Epithelial cell of prostate (primary cell): ENCODE measurements at regions not wholly inside any gene's neighbourhood (a gene's known extent, or its start where the extent isn't known, plus 50 kb on each side); places are given as distances from the start of the nearest gene placed in this dataset.

Source experiments
- DNase-seq: peaks from one replicate; pipeline ENCODE4 v3.0.0-alpha.2; 2011; ENCODE audit warnings: low read depth, low spot score
- H3K27ac ChIP-seq: fragments of 450-650 bp; 2 replicates; pipeline ENCODE4 v1.5.1; 2017; ENCODE audit warnings: mild to moderate bottlenecking

- no peak for DNase-seq
- H3K27ac ChIP-seq: no peak overlapping the region
Measured at GRCh38 chr14:97221572-97222285, 424.5 kb downstream of the VRK1 start.

DNA sequence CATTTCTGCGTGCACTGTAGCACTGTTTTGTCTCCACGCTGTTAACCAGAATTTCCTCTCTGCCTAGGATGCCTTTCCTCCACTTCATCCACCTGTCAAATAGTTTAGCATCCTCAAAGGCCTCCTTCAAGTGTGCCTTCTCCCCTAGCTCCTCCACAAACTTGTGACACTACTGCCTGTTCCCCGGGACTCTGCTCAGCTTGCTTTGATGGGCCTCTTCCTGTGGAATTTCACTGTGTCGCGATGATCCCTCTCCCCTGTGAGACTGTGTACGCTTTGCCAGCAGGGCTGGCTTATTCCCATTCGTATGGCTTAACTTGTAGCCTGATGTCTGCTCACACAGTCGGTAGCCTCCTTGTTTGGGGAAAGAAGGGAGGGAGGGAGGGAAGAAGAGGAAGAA lies 426.8 kb downstream of the VRK1 start:
- no peak for DNase-seq

GRCh38 chr14:97230051-97230450 lies 432.9 kb downstream of the VRK1 start:
- no peak overlapping the region for H3K27ac ChIP-seq
- DNase-seq: no peak

More for the DNA sequence above, 426.8 kb downstream of the VRK1 start:
- no peak overlapping the region for H3K27ac ChIP-seq

- no peak for DNase-seq
Measured at GRCh38 chr14:97233319-97233985, 436.3 kb downstream of the VRK1 start.

DNA sequence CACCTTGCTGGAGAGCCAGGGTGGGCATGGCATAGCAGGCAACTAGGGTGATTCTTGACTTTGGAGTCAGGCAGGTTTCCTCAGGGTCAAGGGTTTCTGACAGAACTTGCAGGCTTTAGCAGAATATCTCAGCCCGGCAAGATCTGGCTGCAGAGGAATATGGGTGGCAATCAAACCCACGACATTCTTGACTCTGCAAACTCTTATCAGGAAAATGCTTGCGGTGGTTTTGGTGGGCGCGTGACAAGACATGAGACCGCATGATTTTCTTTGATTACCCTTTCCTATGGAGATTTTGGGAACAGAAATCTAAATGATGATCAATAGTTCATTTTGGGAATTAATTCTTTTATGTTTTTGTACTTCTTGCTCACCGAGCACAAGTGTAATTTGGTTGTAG lies 449.5 kb downstream of the VRK1 start:
- DNase-seq: no peak

More at GRCh38 chr14:97233319-97233985, 436.3 kb downstream of the VRK1 start:
- H3K27ac ChIP-seq: no peak overlapping the region

GRCh38 chr14:97248973-97249372 lies 451.8 kb downstream of the VRK1 start:
- DNase-seq: no peak
- H3K27ac ChIP-seq: no peak overlapping the region

More for the DNA sequence above, 449.5 kb downstream of the VRK1 start:
- no peak overlapping the region for H3K27ac ChIP-seq

DNA sequence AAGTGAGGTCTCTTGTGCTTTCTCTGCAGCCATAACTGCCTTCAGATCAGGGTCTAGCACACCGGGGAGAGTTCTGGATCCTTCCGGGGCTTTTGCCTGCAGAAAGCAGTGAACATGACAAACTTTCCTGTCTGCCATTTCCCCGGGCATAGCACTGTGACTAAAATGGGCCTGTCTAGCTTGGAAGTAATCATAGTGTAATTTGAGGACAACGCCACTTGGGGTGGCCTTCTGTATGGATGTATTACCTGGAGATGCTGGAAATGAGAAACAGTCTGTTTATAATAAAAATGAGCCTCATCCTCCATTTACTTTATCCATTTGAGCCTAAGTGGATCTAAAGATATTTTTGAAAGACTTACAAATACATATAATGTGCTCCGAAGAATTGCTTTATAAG lies 453.7 kb downstream of the VRK1 start:
- DNase-seq: no peak
- no peak overlapping the region for H3K27ac ChIP-seq

- H3K27ac ChIP-seq: no peak overlapping the region
- no peak for DNase-seq
Measured at GRCh38 chr14:97251491-97252155, 454.4 kb downstream of the VRK1 start.

GRCh38 chr14:97253756-97254155 lies 456.6 kb downstream of the VRK1 start:
- DNase-seq: no peak
- no peak overlapping the region for H3K27ac ChIP-seq

GRCh38 chr14:97262336-97262735 lies 465.2 kb downstream of the VRK1 start:
- DNase-seq: no peak
- no peak overlapping the region for H3K27ac ChIP-seq

- no peak for DNase-seq
- H3K27ac ChIP-seq: no peak overlapping the region
Measured at GRCh38 chr14:97264516-97265230, 467.5 kb downstream of the VRK1 start.

DNA sequence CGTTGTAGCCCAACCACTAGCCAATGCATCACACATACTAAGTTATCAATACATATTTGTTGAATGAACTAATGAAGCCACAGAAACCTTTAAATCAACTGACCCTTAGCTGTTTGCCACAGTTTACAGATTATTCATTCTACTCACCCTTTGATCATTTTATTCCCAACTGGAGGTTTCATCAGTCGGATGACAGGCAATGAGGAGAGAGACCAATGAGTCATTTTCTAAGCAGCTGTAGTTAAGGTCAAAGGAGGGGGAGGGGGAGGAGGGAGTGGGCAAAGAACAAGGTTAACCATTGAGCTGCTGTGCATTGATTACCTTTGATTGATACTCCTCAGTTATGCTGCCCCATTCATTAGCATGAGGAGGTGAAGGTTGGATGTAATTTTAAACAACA lies 469.5 kb downstream of the VRK1 start:
- H3K27ac ChIP-seq: no peak overlapping the region
- no peak for DNase-seq

GRCh38 chr14:97267509-97267908 lies 470.3 kb downstream of the VRK1 start:
- DNase-seq: no peak

DNA sequence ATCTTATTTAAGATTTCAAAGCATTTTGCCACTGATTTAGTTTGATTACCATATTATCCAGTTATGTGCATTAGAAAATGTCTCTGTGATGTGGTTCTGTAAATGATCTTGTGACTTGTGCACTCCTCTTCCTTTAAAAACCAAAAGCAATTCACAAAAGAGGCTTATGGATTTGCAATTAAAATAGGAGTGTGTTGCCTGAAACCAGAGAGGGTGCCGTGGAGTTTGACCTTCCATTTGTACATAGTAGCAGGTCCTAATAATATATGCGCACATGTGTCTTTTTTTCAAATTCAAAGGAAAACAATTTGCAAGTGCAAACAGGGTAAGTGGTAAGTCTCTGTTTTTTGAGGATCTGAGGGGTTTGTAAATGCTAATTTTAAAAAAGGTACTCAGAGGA lies 470.9 kb downstream of the VRK1 start:
- DNase-seq: no peak
- no peak overlapping the region for H3K27ac ChIP-seq

More at GRCh38 chr14:97267509-97267908, 470.3 kb downstream of the VRK1 start:
- no peak overlapping the region for H3K27ac ChIP-seq

DNA sequence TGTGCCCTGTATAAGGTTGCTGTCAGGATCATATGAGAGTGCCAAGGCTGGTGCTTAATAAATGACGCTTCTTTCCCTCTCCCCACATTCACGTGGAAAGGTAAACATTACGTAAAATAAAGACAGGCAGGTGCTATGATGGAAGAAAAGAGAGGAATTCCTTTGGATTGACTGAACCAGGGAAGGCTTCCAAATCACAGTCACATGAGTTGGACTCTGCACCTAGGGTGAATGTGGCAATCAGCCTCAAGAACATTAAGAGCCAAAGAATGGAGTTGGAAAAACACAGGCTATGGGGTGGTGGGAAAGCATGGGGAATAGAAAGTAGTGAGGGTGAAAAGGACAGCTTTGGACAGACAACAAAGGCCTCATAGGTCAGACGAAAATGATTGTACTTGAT lies 473.1 kb downstream of the VRK1 start:
- H3K27ac ChIP-seq: no peak overlapping the region
- no peak for DNase-seq

GRCh38 chr14:97271451-97271960 lies 474.3 kb downstream of the VRK1 start:
- no peak for DNase-seq
- no peak overlapping the region for H3K27ac ChIP-seq

DNA sequence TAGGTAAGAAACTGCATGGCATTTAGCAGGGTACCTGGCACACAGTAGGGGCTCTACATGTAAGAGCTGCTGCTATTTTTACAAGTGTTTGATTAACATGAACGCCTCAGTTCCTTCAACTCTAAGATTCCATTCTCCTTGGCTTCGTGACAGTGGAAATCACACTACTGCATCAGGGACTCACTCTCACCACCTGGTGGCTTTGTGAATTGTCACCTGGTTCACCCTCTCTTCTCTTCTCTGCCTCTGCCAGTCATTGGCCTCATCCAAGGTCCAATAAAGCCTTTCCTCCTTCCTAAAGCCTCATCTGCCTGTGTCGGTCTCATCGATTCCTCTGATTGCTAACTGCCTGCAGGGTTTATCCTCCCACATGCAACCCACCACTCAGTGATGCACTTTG lies 476.4 kb downstream of the VRK1 start:
- H3K27ac ChIP-seq: no peak overlapping the region
- DNase-seq: no peak

DNA sequence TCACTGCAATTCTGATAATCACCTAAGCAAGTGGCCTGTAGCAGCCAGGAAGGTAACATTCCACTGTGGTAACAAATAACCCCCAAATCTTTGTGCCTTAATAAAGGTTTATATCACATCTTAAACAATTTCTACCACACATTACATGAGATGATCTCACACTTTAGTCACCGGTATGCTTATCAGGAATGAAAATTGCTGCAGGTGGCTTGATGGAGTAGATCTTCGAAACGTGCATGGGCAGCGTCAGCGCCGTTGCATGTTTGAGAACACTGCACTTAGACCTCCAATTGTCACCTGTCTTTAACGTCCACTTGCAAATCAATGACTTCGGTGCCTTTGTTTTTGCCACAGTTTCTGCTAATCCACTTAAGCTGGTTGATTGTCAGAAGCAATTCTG lies 477.4 kb downstream of the VRK1 start:
- H3K27ac ChIP-seq: no peak overlapping the region
- DNase-seq: no peak

GRCh38 chr14:97275276-97275675 lies 478.1 kb downstream of the VRK1 start:
- H3K27ac ChIP-seq: no peak overlapping the region
- no peak for DNase-seq

- no peak for DNase-seq
- no peak overlapping the region for H3K27ac ChIP-seq
Measured at GRCh38 chr14:97276573-97276972, 479.4 kb downstream of the VRK1 start.

- no peak overlapping the region for H3K27ac ChIP-seq
- no peak for DNase-seq
Measured at GRCh38 chr14:97277711-97278110, 480.5 kb downstream of the VRK1 start.
